22Rv1 (cell line): ENCODE measurements at regions not wholly inside any gene's neighbourhood (a gene's known extent, or its start where the extent isn't known, plus 50 kb on each side); places are given as distances from the start of the nearest gene placed in this dataset.

Experiments used
- ZFX ChIP-seq: fragments of 450-650 bp; IDR thresholded peaks from 2 replicates; pipeline ENCODE4 v1.6.1; 2017; ENCODE audit warnings: antibody characterized with exemption, borderline replicate concordance
- TF ChIP-seq, protein P1 (sequence below): fragments of 450-650 bp; IDR thresholded peaks from 2 replicates; pipeline ENCODE4 v1.5.1; 2017; ENCODE audit warnings: mild to moderate bottlenecking

DNA sequence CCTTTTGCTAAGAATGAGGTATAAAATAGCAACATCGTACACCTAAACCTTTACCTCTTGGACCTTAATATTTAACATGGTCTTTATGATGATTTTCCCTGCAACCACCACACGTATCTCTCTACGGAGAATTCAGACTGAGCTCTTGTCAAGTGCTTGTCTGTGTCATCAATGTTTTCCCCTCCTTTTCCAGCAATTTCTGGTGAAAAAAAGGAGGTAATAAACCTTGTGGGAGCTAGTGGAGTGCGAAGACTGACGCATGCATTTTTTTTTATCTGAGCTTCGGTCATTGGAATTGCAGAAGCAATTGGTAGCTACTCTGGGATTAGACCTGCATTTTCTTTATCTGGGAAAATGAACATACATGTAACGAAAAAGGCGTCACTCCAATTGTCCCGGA is 527.6 kb downstream of the TMEM114 start:
- TF ChIP-seq, protein P1, sequence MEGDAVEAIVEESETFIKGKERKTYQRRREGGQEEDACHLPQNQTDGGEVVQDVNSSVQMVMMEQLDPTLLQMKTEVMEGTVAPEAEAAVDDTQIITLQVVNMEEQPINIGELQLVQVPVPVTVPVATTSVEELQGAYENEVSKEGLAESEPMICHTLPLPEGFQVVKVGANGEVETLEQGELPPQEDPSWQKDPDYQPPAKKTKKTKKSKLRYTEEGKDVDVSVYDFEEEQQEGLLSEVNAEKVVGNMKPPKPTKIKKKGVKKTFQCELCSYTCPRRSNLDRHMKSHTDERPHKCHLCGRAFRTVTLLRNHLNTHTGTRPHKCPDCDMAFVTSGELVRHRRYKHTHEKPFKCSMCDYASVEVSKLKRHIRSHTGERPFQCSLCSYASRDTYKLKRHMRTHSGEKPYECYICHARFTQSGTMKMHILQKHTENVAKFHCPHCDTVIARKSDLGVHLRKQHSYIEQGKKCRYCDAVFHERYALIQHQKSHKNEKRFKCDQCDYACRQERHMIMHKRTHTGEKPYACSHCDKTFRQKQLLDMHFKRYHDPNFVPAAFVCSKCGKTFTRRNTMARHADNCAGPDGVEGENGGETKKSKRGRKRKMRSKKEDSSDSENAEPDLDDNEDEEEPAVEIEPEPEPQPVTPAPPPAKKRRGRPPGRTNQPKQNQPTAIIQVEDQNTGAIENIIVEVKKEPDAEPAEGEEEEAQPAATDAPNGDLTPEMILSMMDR: no peak
- TF ChIP-seq ZFX: no peak
